ENCODE measurements at regions not wholly inside any gene's neighbourhood (a gene's known extent, or its start where the extent isn't known, plus 50 kb on each side); places are given as distances from the start of the nearest gene placed in this dataset.

DNA sequence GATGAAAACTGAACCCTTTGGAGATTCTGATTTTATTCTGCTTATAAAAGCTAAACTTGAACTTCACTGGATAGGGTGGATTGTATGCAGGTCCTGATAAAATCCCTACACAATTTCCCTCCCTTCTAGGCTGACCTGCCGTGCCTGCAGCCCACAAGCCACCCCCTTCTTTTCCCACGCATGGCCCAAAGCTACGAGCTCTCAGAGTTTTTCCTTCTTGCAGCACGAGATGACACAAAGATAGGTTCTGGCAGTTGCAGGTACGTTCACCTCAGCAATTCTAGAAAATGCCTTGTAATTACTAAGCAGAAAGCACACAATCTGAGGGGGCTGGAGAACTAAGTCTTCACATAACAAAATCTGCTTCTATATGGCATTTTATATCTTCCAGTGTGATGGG, 110.6 kb upstream of the ATP8B1 start:
- TF ChIP-seq POLR2AphosphoS5 (IDR thresholded peaks at IDR 0.05; ENCODE audit: low read depth, low read length) = no peak
- no peak for TF ChIP-seq RAD21 (IDR thresholded peaks at IDR 0.05; ENCODE audit: low read length)
- TF ChIP-seq, protein P1, sequence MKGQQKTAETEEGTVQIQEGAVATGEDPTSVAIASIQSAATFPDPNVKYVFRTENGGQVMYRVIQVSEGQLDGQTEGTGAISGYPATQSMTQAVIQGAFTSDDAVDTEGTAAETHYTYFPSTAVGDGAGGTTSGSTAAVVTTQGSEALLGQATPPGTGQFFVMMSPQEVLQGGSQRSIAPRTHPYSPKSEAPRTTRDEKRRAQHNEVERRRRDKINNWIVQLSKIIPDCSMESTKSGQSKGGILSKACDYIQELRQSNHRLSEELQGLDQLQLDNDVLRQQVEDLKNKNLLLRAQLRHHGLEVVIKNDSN (IDR thresholded peaks at IDR 0.05; ENCODE audit: borderline replicate concordance, low read depth) = no peak
- no peak for TF ChIP-seq EP300 (IDR thresholded peaks at IDR 0.05; ENCODE audit: borderline replicate concordance in 1 of 2, low read depth in 1 of 2, low read length in 1 of 2)
- TF ChIP-seq TAF1 (IDR thresholded peaks at IDR 0.05; ENCODE audit: borderline replicate concordance, low read depth, low read length) = no peak
- TF ChIP-seq, protein P2, sequence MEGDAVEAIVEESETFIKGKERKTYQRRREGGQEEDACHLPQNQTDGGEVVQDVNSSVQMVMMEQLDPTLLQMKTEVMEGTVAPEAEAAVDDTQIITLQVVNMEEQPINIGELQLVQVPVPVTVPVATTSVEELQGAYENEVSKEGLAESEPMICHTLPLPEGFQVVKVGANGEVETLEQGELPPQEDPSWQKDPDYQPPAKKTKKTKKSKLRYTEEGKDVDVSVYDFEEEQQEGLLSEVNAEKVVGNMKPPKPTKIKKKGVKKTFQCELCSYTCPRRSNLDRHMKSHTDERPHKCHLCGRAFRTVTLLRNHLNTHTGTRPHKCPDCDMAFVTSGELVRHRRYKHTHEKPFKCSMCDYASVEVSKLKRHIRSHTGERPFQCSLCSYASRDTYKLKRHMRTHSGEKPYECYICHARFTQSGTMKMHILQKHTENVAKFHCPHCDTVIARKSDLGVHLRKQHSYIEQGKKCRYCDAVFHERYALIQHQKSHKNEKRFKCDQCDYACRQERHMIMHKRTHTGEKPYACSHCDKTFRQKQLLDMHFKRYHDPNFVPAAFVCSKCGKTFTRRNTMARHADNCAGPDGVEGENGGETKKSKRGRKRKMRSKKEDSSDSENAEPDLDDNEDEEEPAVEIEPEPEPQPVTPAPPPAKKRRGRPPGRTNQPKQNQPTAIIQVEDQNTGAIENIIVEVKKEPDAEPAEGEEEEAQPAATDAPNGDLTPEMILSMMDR (IDR thresholded peaks at IDR 0.05) = no peak
- TF ChIP-seq GABPA (IDR thresholded peaks at IDR 0.05; ENCODE audit: low read depth) = no peak
- TF ChIP-seq, protein P3, sequence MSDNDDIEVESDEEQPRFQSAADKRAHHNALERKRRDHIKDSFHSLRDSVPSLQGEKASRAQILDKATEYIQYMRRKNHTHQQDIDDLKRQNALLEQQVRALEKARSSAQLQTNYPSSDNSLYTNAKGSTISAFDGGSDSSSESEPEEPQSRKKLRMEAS (IDR thresholded peaks at IDR 0.05; ENCODE audit: low read depth) = no peak
- TF ChIP-seq SMC3 (IDR thresholded peaks at IDR 0.05; ENCODE audit: low read depth, low read length) = no peak
- no peak for TF ChIP-seq EZH2phosphoT487 (IDR thresholded peaks at IDR 0.05; ENCODE audit: borderline replicate concordance, low read depth)
- TF ChIP-seq, protein P4, sequence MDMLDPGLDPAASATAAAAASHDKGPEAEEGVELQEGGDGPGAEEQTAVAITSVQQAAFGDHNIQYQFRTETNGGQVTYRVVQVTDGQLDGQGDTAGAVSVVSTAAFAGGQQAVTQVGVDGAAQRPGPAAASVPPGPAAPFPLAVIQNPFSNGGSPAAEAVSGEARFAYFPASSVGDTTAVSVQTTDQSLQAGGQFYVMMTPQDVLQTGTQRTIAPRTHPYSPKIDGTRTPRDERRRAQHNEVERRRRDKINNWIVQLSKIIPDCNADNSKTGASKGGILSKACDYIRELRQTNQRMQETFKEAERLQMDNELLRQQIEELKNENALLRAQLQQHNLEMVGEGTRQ (IDR thresholded peaks at IDR 0.05; ENCODE audit: borderline replicate concordance, low read depth, low read length) = no peak
- TF ChIP-seq YY1 (IDR thresholded peaks at IDR 0.05; ENCODE audit: low read depth) = no peak
